NT2/D1 (cell line): ENCODE measurements at regions not wholly inside any gene's neighbourhood (a gene's known extent, or its start where the extent isn't known, plus 50 kb on each side); places are given as distances from the start of the nearest gene placed in this dataset.

Experiments used
- SUZ12 ChIP-seq: IDR thresholded peaks from 2 replicates; pipeline ENCODE4 v1.6.1; 2011; ENCODE audit not compliant: insufficient read length, insufficient read depth; ENCODE audit errors: extremely low read depth
- ZNF274 ChIP-seq: IDR thresholded peaks from 2 replicates; pipeline ENCODE4 v1.6.1; 2011; ENCODE audit warnings: mild to moderate bottlenecking, low read depth, low read length

- TF ChIP-seq ZNF274 = no peak
- TF ChIP-seq SUZ12 = no peak
Observed at GRCh38 chr2:67694445-67694844, 297.3 kb downstream of the ETAA1 start.
